ENCODE measurements at regions not wholly inside any gene's neighbourhood (a gene's known extent, or its start where the extent isn't known, plus 50 kb on each side); places are given as distances from the start of the nearest gene placed in this dataset.

DNA sequence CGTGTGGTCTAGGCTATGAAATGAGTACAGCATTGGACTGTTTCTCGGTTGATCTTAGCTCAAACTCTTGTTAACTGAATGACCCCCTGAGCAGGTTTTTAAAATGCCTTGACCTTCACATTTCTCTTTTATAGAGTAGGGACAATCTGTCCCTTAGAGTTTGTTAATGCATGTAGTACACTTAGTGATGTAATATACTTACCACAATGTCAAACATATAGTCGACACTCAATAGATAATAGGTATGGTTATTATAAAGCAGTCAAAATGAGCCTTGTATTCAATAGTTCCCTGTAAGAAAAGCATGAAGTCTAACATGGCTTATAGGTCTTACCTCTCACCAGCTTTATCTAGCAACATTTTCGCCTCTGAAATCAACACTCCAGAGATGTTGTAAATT lies 161.0 kb upstream of the RUNX1 start:
- H3K9me3 Mint-ChIP-seq, result peaks cover 5% of the 10 kb centered on the region
- TF ChIP-seq, protein P1, sequence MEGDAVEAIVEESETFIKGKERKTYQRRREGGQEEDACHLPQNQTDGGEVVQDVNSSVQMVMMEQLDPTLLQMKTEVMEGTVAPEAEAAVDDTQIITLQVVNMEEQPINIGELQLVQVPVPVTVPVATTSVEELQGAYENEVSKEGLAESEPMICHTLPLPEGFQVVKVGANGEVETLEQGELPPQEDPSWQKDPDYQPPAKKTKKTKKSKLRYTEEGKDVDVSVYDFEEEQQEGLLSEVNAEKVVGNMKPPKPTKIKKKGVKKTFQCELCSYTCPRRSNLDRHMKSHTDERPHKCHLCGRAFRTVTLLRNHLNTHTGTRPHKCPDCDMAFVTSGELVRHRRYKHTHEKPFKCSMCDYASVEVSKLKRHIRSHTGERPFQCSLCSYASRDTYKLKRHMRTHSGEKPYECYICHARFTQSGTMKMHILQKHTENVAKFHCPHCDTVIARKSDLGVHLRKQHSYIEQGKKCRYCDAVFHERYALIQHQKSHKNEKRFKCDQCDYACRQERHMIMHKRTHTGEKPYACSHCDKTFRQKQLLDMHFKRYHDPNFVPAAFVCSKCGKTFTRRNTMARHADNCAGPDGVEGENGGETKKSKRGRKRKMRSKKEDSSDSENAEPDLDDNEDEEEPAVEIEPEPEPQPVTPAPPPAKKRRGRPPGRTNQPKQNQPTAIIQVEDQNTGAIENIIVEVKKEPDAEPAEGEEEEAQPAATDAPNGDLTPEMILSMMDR (IDR thresholded peaks at IDR 0.05), result no peak
- ATAC-seq (no peak), DNase-seq (no peak)
- H3K4me3 Mint-ChIP-seq, result no peak overlapping the region
- intact Hi-C loops (cut with micrococcal nuclease), result no loop called here
- H3K4me1 Mint-ChIP-seq (ENCODE audit: low read depth), result peaks cover 15% of the 10 kb centered on the region
- POLR2A ChIA-PET, result no interaction called here
- H3K27me3 Mint-ChIP-seq, result peaks cover 4% of the 10 kb centered on the region
- H3K27ac Mint-ChIP-seq, result no peak overlapping the region
- no peaks in the 10 kb centered on the region for H3K36me3 Mint-ChIP-seq (ENCODE audit: low read depth)
- CTCF ChIA-PET, result no interaction called here

DNA sequence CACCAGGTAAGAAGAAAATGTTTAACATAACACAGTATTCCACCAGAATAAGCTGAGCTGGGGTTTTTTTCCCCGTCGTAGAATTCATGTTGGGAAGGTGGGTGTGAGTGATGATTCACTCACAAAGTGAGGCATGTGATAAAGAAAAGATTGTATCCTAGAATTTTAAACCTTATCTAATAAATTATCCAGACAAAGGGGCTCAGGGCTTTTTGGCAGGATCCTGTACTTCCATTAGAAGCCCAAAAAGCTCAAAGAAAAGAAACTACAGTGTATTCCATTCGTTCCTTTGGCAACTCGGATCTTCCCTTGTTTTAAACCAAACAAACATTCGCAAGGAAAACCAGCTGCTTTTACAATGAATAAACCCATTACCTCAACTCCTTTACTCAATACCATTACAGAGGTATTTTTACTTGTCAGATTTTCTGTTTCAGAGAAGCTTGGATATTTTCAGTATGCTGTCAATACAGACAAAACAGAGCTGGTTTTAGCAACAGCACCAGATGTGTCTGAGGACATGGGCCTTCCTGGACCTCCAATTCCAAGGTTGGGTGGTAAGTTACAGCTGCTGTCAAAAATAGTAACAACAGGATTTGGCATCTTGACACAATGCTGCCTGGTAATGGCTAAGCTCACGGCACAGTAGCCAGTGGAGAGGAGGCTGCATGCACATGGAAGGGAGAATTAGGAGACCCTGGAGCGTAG lies 159.9 kb upstream of the RUNX1 start:
- H3K9me3 Mint-ChIP-seq, result peaks cover 5% of the 10 kb centered on the region
- ATAC-seq (no peak), DNase-seq (no peak)
- TF ChIP-seq, protein P1 (IDR thresholded peaks at IDR 0.05), result no peak
- CTCF ChIA-PET, result interaction anchor here (1.0 kb wide), 1 partner anchor 32 kb away, joined by 3 read pairs; no protein-coding TSS in a partner anchor
- no peak overlapping the region for H3K4me3 Mint-ChIP-seq
- POLR2A ChIA-PET, result no interaction called here
- H3K27ac Mint-ChIP-seq, result no peak overlapping the region
- intact Hi-C loops (cut with micrococcal nuclease), result no loop called here
- H3K36me3 Mint-ChIP-seq (ENCODE audit: low read depth), result no peaks in the 10 kb centered on the region
- peaks cover 18% of the 10 kb centered on the region for H3K4me1 Mint-ChIP-seq (ENCODE audit: low read depth)
- H3K27me3 Mint-ChIP-seq, result peaks cover 2% of the 10 kb centered on the region

DNA sequence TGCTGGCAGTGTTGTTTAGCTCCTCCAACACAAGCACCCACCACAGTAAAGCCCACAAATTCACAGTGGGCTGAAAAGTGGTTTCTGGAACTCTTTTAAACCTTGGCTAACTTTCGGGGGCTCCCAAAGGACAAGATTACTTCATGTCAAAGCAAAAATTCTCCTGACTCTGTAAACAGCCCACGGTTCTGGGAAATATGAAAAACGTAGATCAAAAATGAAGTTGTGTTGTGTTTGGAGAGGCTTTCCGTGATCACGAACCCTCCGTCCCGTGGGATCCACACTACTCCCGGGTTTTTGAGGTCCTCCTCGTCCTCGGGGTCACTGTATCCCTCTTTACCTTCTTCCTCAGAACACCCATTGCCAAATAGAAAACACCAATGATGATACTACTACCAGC lies 159.0 kb upstream of the RUNX1 start:
- Mint-ChIP-seq H3K27ac (no peak overlapping the region), H3K9me3 (peaks cover 5% of the 10 kb centered on the region), H3K27me3 (no peaks in the 10 kb centered on the region), H3K4me3 (no peak overlapping the region), H3K36me3 (ENCODE audit: low read depth) (no peaks in the 10 kb centered on the region), H3K4me1 (ENCODE audit: low read depth) (peaks cover 25% of the 10 kb centered on the region)
- no peak for ATAC-seq
- TF ChIP-seq, protein P1 (IDR thresholded peaks at IDR 0.05), result no peak
- no peak for DNase-seq
- ChIA-PET POLR2A (no interaction called here), CTCF (no interaction called here)
- intact Hi-C loops (cut with micrococcal nuclease), result no loop called here

DNA sequence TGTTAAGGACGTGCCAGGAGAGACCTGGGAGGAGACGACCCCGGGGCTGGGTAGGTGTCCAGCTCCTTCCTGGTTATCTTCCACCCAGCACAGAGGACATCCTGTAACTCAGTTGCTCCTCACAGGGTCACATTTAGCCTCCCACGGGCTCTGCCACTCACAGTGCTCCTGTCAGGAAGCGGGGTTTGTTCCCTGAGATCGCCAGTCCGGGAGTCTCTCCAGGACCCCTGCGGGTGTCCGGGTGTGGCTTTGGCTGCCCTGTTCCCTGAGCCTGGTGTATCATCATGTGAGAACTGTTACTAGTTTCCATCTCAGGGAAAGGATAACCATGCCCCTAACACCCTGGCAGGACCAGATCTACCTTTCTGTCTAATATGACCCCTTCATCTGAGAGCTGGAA lies 158.2 kb upstream of the RUNX1 start:
- H3K27me3 Mint-ChIP-seq, result no peaks in the 10 kb centered on the region
- ATAC-seq (no peak), DNase-seq (no peak)
- ChIA-PET CTCF (no interaction called here), POLR2A (interaction anchor here (1.2 kb wide), 1 partner anchor 320 kb away, joined by 3 read pairs; no protein-coding TSS in a partner anchor)
- no peak overlapping the region for H3K27ac Mint-ChIP-seq
- TF ChIP-seq, protein P1 (IDR thresholded peaks at IDR 0.05), result no peak
- peaks cover 5% of the 10 kb centered on the region for H3K9me3 Mint-ChIP-seq
- H3K4me1 Mint-ChIP-seq (ENCODE audit: low read depth), result peaks cover 25% of the 10 kb centered on the region
- no peak overlapping the region for H3K4me3 Mint-ChIP-seq
- intact Hi-C loops (cut with micrococcal nuclease), result no loop called here
- H3K36me3 Mint-ChIP-seq (ENCODE audit: low read depth), result no peaks in the 10 kb centered on the region

Data from activated CD8-positive, alpha-beta T cell treated with anti-CD3 and anti-CD28 coated beads for 36 hours (primary cell).